Neural progenitor cell (in vitro differentiated cells): ENCODE measurements at regions not wholly inside any gene's neighbourhood (a gene's known extent, or its start where the extent isn't known, plus 50 kb on each side); places are given as distances from the start of the nearest gene placed in this dataset.

Source experiments
- DNase-seq: peaks from one replicate; pipeline ENCODE4 v3.0.0-alpha.2; 2016; ENCODE audit warnings: low spot score
- H2AFZ ChIP-seq: fragments of 200-600 bp; sonication (generic); replicated peaks from 2 replicates; pipeline ENCODE4 v1.6.1; 2016; ENCODE audit warnings: antibody characterized with exemption
- H3F3A ChIP-seq: fragments of 200-600 bp; sonication (generic); 2 replicates; pipeline ENCODE4 v1.6.1; 2016; ENCODE audit warnings: antibody characterized with exemption, low read depth
- H3K27ac ChIP-seq: fragments of 200-600 bp; sonication (generic); 2 replicates; pipeline ENCODE4 v1.5.1; 2016; ENCODE audit warnings: mild to moderate bottlenecking
- H3K27me3 ChIP-seq: fragments of 200-600 bp; sonication (generic); 2 replicates; pipeline ENCODE4 v1.6.1; 2016; ENCODE audit warnings: mild to moderate bottlenecking, moderate library complexity
- H3K36me3 ChIP-seq: fragments of 200-600 bp; sonication (generic); 2 replicates; pipeline ENCODE4 v1.5.1; 2016
- H3K4me1 ChIP-seq: fragments of 200-600 bp; sonication (generic); 2 replicates; pipeline ENCODE4 v1.6.1; 2016; ENCODE audit warnings: mixed run types
- H3K4me2 ChIP-seq: fragments of 200-600 bp; sonication (generic); 2 replicates; pipeline ENCODE4 v1.6.1; 2016
- H3K4me3 ChIP-seq: fragments of 200-600 bp; sonication (generic); 2 replicates; pipeline ENCODE4 v1.5.1; 2016
- H3K79me2 ChIP-seq: fragments of 200-600 bp; sonication (generic); 2 replicates; pipeline ENCODE4 v1.6.1; 2016; ENCODE audit warnings: low read depth
- H3K9ac ChIP-seq: fragments of 200-600 bp; sonication (generic); 2 replicates; pipeline ENCODE4 v1.6.1; 2016
- H3K9me3 ChIP-seq: fragments of 200-600 bp; sonication (generic); 2 replicates; pipeline ENCODE4 v1.5.1; 2016; ENCODE audit warnings: low read depth
- H4K20me1 ChIP-seq: fragments of 200-600 bp; sonication (generic); 2 replicates; pipeline ENCODE4 v1.6.1; 2016; ENCODE audit warnings: low read depth
- H3K27ac Mint-ChIP-seq: 3 replicates; pipeline ENCODE4 v1.8.0; 2021; ENCODE audit warnings: mixed read lengths
- H3K27me3 Mint-ChIP-seq: 2 replicates; pipeline ENCODE4 v1.8.0; 2022; ENCODE audit warnings: low read depth, mild to moderate bottlenecking, inconsistent platforms, moderate library complexity, mixed read lengths; ENCODE audit not compliant: insufficient read depth
- H3K36me3 Mint-ChIP-seq: 3 replicates; pipeline ENCODE4 v1.8.0; 2021; ENCODE audit warnings: mixed read lengths
- H3K4me1 Mint-ChIP-seq: 3 replicates; pipeline ENCODE4 v1.8.0; 2021; ENCODE audit warnings: mixed read lengths
- H3K4me3 Mint-ChIP-seq: 3 replicates; pipeline ENCODE4 v1.8.0; 2021; ENCODE audit warnings: mild to moderate bottlenecking, moderate library complexity, mixed read lengths
- H3K9me3 Mint-ChIP-seq: 3 replicates; pipeline ENCODE4 v1.8.0; 2020; ENCODE audit warnings: mixed read lengths
- EZH2 ChIP-seq: fragments of 200-600 bp; sonication (generic); IDR thresholded peaks from 2 replicates; pipeline ENCODE4 v1.6.1; 2017; ENCODE audit warnings: antibody characterized with exemption, mild to moderate bottlenecking, moderate library complexity
- EZH2phosphoT487 ChIP-seq: fragments of 200-600 bp; sonication (generic); IDR thresholded peaks from 2 replicates; pipeline ENCODE4 v1.6.1; 2017; ENCODE audit warnings: antibody characterized with exemption
- TF ChIP-seq, protein P1 (sequence below): fragments of 200-600 bp; sonication (generic); IDR thresholded peaks from 2 replicates; pipeline ENCODE4 v1.5.1; 2017; ENCODE audit warnings: antibody characterized with exemption, mild to moderate bottlenecking

DNA sequence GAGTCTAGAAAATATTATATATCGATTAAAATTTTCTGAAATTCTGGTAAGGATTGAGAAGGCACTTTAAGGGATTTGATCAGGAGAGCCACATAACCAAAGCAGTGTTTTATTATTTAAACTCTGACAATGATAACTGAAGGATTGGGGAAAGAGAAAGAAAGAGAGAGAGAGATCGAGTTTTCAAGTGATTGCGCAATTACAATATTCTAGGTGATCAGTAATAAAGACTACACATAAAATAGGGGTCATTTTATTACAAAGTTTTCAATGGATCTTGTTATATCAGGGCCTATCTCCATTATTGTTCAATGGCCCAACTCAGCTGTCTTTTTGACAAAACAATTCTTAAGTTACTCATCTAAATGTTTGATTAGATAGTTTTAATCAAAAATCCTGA, 541.5 kb upstream of the ZWINT start:
- no peaks in the 10 kb centered on the region for H3K79me2 ChIP-seq
- Mint-ChIP-seq H3K27me3 (no peaks in the 10 kb centered on the region), H3K4me1 (no peaks in the 10 kb centered on the region), H3K27ac (no peak overlapping the region), H3K4me3 (no peak overlapping the region), H3K9me3 (no peaks in the 10 kb centered on the region), H3K36me3 (no peaks in the 10 kb centered on the region)
- DNase-seq, result no peak
- no peaks in the 10 kb centered on the region for H3K4me1 ChIP-seq
- no peaks in the 10 kb centered on the region for H4K20me1 ChIP-seq
- H2AFZ ChIP-seq, result no peak overlapping the region
- no peak overlapping the region for H3K4me2 ChIP-seq
- no peak overlapping the region for H3K9ac ChIP-seq
- H3F3A ChIP-seq, result no peaks in the 10 kb centered on the region
- TF ChIP-seq EZH2 (no peak), EZH2phosphoT487 (no peak)
- TF ChIP-seq, protein P1, sequence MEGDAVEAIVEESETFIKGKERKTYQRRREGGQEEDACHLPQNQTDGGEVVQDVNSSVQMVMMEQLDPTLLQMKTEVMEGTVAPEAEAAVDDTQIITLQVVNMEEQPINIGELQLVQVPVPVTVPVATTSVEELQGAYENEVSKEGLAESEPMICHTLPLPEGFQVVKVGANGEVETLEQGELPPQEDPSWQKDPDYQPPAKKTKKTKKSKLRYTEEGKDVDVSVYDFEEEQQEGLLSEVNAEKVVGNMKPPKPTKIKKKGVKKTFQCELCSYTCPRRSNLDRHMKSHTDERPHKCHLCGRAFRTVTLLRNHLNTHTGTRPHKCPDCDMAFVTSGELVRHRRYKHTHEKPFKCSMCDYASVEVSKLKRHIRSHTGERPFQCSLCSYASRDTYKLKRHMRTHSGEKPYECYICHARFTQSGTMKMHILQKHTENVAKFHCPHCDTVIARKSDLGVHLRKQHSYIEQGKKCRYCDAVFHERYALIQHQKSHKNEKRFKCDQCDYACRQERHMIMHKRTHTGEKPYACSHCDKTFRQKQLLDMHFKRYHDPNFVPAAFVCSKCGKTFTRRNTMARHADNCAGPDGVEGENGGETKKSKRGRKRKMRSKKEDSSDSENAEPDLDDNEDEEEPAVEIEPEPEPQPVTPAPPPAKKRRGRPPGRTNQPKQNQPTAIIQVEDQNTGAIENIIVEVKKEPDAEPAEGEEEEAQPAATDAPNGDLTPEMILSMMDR, result no peak
- H3K27me3 ChIP-seq, result no peaks in the 10 kb centered on the region
- H3K27ac ChIP-seq, result no peak overlapping the region
- H3K36me3 ChIP-seq, result no peaks in the 10 kb centered on the region
- no peaks in the 10 kb centered on the region for H3K9me3 ChIP-seq
- no peak overlapping the region for H3K4me3 ChIP-seq

DNA sequence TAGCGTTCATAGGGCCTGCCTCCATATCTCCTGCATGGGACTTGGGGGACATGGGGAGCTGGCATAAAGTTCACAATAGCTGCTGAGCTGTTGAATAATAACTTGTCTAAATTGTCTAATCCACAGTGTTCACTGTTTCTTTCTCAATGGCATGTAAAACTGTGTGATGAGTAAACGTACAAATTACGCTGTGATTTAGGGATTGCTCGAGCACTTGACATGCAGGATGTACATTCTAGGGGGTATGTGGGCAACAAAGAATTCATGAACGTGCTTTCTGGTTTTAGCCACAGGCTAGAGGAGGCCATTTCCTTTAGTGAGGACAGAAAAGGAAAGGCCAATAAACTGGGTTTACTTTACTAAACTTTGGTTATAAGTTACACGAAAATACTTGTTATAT, 534.2 kb upstream of the ZWINT start:
- H3F3A ChIP-seq, result no peaks in the 10 kb centered on the region
- no peak for DNase-seq
- H3K9me3 Mint-ChIP-seq, result no peaks in the 10 kb centered on the region
- no peaks in the 10 kb centered on the region for H3K27me3 Mint-ChIP-seq
- no peak overlapping the region for H3K27ac Mint-ChIP-seq
- no peak overlapping the region for H3K4me3 ChIP-seq
- H3K9ac ChIP-seq, result no peak overlapping the region
- no peak overlapping the region for H3K4me2 ChIP-seq
- no peaks in the 10 kb centered on the region for H3K36me3 ChIP-seq
- no peaks in the 10 kb centered on the region for H4K20me1 ChIP-seq
- TF ChIP-seq, protein P1, result no peak
- no peak for TF ChIP-seq EZH2phosphoT487
- no peak for TF ChIP-seq EZH2
- H3K4me1 ChIP-seq, result no peaks in the 10 kb centered on the region
- no peak overlapping the region for H3K27ac ChIP-seq
- H3K4me1 Mint-ChIP-seq, result no peaks in the 10 kb centered on the region
- no peak overlapping the region for H3K4me3 Mint-ChIP-seq
- no peaks in the 10 kb centered on the region for H3K9me3 ChIP-seq
- no peaks in the 10 kb centered on the region for H3K27me3 ChIP-seq
- no peaks in the 10 kb centered on the region for H3K79me2 ChIP-seq
- no peaks in the 10 kb centered on the region for H3K36me3 Mint-ChIP-seq
- no peak overlapping the region for H2AFZ ChIP-seq

DNA sequence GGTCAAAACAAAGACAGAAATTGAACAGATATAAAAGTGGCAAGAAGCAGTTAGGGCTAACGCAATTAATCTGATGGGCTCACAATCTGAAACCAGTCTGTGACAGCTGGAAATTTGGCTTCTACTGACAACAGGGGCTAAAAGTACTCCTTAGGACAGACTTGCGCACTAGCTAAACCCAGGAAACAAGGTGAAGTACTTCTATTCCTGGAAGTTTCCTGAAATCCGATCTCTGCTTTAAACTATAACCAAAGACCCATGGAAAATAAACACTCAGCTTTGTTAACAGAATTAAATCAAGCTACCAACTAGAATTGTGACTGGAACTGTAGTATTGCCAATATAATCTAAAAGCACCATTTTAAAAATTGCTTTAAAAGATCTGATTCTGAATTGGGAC, 520.2 kb upstream of the ZWINT start:
- Histone ChIP-seq H3K27me3 (no peaks in the 10 kb centered on the region), H3K4me1 (no peaks in the 10 kb centered on the region), H2AFZ (no peak overlapping the region), H3K27ac (no peak overlapping the region), H3K36me3 (no peaks in the 10 kb centered on the region), H3K9ac (no peak overlapping the region), H3K4me3 (no peak overlapping the region), H3K9me3 (no peaks in the 10 kb centered on the region), H3K79me2 (no peaks in the 10 kb centered on the region), H3K4me2 (no peak overlapping the region), H3F3A (no peaks in the 10 kb centered on the region), H4K20me1 (no peaks in the 10 kb centered on the region)
- TF ChIP-seq EZH2, result no peak
- TF ChIP-seq, protein P1, result no peak
- no peak for TF ChIP-seq EZH2phosphoT487
- Mint-ChIP-seq H3K4me3 (no peak overlapping the region), H3K36me3 (no peaks in the 10 kb centered on the region), H3K9me3 (no peaks in the 10 kb centered on the region), H3K27ac (no peak overlapping the region), H3K4me1 (peaks cover 4% of the 10 kb centered on the region), H3K27me3 (no peaks in the 10 kb centered on the region)
- DNase-seq, result no peak

DNA sequence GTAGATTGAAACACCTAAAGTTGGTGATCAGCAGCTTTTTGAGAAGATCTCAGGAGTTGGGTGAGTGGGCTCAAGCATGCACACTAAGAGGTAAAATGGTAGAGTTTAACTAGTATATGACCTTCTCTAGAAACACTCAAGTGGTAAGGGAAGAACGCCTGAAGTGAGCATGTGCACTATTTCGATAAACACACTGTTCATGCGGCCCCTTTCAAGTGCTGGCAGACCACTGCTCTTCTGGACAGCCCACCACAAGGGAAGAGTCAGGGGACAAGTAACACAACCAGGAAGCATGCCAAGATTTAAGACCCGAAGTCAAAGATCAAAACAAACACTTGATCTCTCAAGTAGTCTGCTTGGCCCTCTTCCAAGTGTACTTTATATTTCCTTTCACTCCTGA, 519.5 kb upstream of the ZWINT start:
- no peak overlapping the region for H3K4me3 Mint-ChIP-seq
- no peaks in the 10 kb centered on the region for H3K36me3 Mint-ChIP-seq
- no peaks in the 10 kb centered on the region for H3K79me2 ChIP-seq
- H3K4me3 ChIP-seq, result no peak overlapping the region
- H2AFZ ChIP-seq, result no peak overlapping the region
- no peak for TF ChIP-seq EZH2
- peaks cover 5% of the 10 kb centered on the region for H3K4me1 Mint-ChIP-seq
- no peak overlapping the region for H3K4me2 ChIP-seq
- H3K4me1 ChIP-seq, result no peaks in the 10 kb centered on the region
- no peaks in the 10 kb centered on the region for H3K9me3 ChIP-seq
- H3K27me3 ChIP-seq, result no peaks in the 10 kb centered on the region
- H3K36me3 ChIP-seq, result no peaks in the 10 kb centered on the region
- H3K27me3 Mint-ChIP-seq, result no peaks in the 10 kb centered on the region
- no peaks in the 10 kb centered on the region for H3K9me3 Mint-ChIP-seq
- H3F3A ChIP-seq, result no peaks in the 10 kb centered on the region
- no peak for DNase-seq
- H3K9ac ChIP-seq, result no peak overlapping the region
- H4K20me1 ChIP-seq, result no peaks in the 10 kb centered on the region
- no peak overlapping the region for H3K27ac ChIP-seq
- no peak overlapping the region for H3K27ac Mint-ChIP-seq
